ENCODE measurements at regions not wholly inside any gene's neighbourhood (a gene's known extent, or its start where the extent isn't known, plus 50 kb on each side); places are given as distances from the start of the nearest gene placed in this dataset.

GRCh38 chr3:117629505-117629904, 919.9 kb downstream of the TUSC7 start:
- Histone ChIP-seq H3K36me3 (replicated peaks; ENCODE audit: insufficient read depth, low read length) (no peaks in the 10 kb centered on the region), H3K4me2 (ENCODE audit: low read depth, low read length) (peak overlapping the region; percentile 63), H3K9me2 (replicated peaks; ENCODE audit: insufficient read depth, low read length) (no peaks in the 10 kb centered on the region), H3K9ac (ENCODE audit: low read length) (no peak overlapping the region), H3K79me2 (ENCODE audit: low read length) (no peaks in the 10 kb centered on the region), H3K9me3 (replicated peaks; ENCODE audit: insufficient read depth, low read length) (no peaks in the 10 kb centered on the region), H4K20me1 (ENCODE audit: insufficient read depth, low read length) (no peaks in the 10 kb centered on the region), H3K27me3 (replicated peaks; ENCODE audit: insufficient read depth, low read length) (no peaks in the 10 kb centered on the region), H3K4me1 (ENCODE audit: low read length) (peaks cover 73% of the 10 kb centered on the region), H2AFZ (ENCODE audit: low read length) (no peak overlapping the region), H3K4me3 (ENCODE audit: low read length) (peak overlapping the region; percentile 17), H3K27ac (ENCODE audit: low read length) (peak overlapping the region; percentile 88), H3F3A (ENCODE audit: insufficient read depth, low read length) (peaks cover 58% of the 10 kb centered on the region)
- DNase-seq = peak; percentile 15
- TF ChIP-seq, protein P1, sequence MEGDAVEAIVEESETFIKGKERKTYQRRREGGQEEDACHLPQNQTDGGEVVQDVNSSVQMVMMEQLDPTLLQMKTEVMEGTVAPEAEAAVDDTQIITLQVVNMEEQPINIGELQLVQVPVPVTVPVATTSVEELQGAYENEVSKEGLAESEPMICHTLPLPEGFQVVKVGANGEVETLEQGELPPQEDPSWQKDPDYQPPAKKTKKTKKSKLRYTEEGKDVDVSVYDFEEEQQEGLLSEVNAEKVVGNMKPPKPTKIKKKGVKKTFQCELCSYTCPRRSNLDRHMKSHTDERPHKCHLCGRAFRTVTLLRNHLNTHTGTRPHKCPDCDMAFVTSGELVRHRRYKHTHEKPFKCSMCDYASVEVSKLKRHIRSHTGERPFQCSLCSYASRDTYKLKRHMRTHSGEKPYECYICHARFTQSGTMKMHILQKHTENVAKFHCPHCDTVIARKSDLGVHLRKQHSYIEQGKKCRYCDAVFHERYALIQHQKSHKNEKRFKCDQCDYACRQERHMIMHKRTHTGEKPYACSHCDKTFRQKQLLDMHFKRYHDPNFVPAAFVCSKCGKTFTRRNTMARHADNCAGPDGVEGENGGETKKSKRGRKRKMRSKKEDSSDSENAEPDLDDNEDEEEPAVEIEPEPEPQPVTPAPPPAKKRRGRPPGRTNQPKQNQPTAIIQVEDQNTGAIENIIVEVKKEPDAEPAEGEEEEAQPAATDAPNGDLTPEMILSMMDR (IDR thresholded peaks at IDR 0.05; ENCODE audit: low read length) = no peak
- TF ChIP-seq EZH2phosphoT487 (IDR thresholded peaks at IDR 0.05; ENCODE audit: low read length) = no peak
- no peak for TF ChIP-seq EZH2 (optimal IDR thresholded peaks at IDR 0.05; ENCODE audit: low read depth, low read length)

GRCh38 chr3:117630469-117630868, 920.9 kb downstream of the TUSC7 start:
- Histone ChIP-seq H3K4me2 (ENCODE audit: low read depth, low read length) (peak overlapping the region; percentile 63), H4K20me1 (ENCODE audit: insufficient read depth, low read length) (no peaks in the 10 kb centered on the region), H3K4me1 (ENCODE audit: low read length) (peaks cover 73% of the 10 kb centered on the region), H3K4me3 (ENCODE audit: low read length) (no peak overlapping the region), H3K27me3 (replicated peaks; ENCODE audit: insufficient read depth, low read length) (no peaks in the 10 kb centered on the region), H2AFZ (ENCODE audit: low read length) (peak overlapping the region; percentile 29; the same call in 1 of the 2 replicates), H3K79me2 (ENCODE audit: low read length) (no peaks in the 10 kb centered on the region), H3F3A (ENCODE audit: insufficient read depth, low read length) (peaks cover 58% of the 10 kb centered on the region), H3K9me3 (replicated peaks; ENCODE audit: insufficient read depth, low read length) (no peaks in the 10 kb centered on the region), H3K27ac (ENCODE audit: low read length) (peak overlapping the region; percentile 88; the same call in 1 of the 2 replicates), H3K9ac (ENCODE audit: low read length) (no peak overlapping the region), H3K36me3 (replicated peaks; ENCODE audit: insufficient read depth, low read length) (no peaks in the 10 kb centered on the region), H3K9me2 (replicated peaks; ENCODE audit: insufficient read depth, low read length) (no peaks in the 10 kb centered on the region)
- TF ChIP-seq EZH2 (optimal IDR thresholded peaks at IDR 0.05; ENCODE audit: low read depth, low read length) = no peak
- TF ChIP-seq EZH2phosphoT487 (IDR thresholded peaks at IDR 0.05; ENCODE audit: low read length) = no peak
- TF ChIP-seq, protein P1 (IDR thresholded peaks at IDR 0.05; ENCODE audit: low read length) = no peak
- peak; percentile 53 for DNase-seq

DNA sequence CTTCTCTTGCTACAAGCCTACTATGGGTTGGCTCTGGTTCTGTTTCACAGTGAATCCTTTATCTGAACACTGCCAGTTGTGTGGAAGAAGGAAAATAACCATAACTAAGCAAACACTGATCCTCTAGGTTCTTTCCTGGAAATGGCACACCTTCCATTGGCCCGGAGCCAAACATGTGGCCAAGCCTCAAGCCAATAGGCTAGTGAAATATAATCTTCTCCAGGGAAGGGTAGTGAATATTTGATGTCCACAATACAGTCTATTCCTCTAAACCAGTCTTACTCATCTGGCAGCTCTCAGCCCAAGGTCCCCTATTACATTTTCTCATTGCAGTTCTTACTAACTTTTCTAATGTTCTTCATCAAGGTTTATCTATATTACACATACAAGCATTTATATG, 921.3 kb downstream of the TUSC7 start:
- peaks cover 73% of the 10 kb centered on the region for H3K4me1 ChIP-seq (ENCODE audit: low read length)
- H3K4me2 ChIP-seq (ENCODE audit: low read depth, low read length) = peak overlapping the region; percentile 63
- H3K9me2 ChIP-seq (replicated peaks; ENCODE audit: insufficient read depth, low read length) = no peaks in the 10 kb centered on the region
- H3K79me2 ChIP-seq (ENCODE audit: low read length) = no peaks in the 10 kb centered on the region
- no peaks in the 10 kb centered on the region for H3K36me3 ChIP-seq (replicated peaks; ENCODE audit: insufficient read depth, low read length)
- no peaks in the 10 kb centered on the region for H3K9me3 ChIP-seq (replicated peaks; ENCODE audit: insufficient read depth, low read length)
- peak overlapping the region; percentile 29; the same call in 1 of the 2 replicates for H2AFZ ChIP-seq (ENCODE audit: low read length)
- H4K20me1 ChIP-seq (ENCODE audit: insufficient read depth, low read length) = no peaks in the 10 kb centered on the region
- H3K27ac ChIP-seq (ENCODE audit: low read length) = peak overlapping the region; percentile 88; the same call in 1 of the 2 replicates
- no peaks in the 10 kb centered on the region for H3K27me3 ChIP-seq (replicated peaks; ENCODE audit: insufficient read depth, low read length)
- no peak overlapping the region for H3K9ac ChIP-seq (ENCODE audit: low read length)
- H3K4me3 ChIP-seq (ENCODE audit: low read length) = no peak overlapping the region
- peaks cover 58% of the 10 kb centered on the region for H3F3A ChIP-seq (ENCODE audit: insufficient read depth, low read length)
- TF ChIP-seq, protein P1 (IDR thresholded peaks at IDR 0.05; ENCODE audit: low read length) = no peak
- no peak for TF ChIP-seq EZH2 (optimal IDR thresholded peaks at IDR 0.05; ENCODE audit: low read depth, low read length)
- no peak for TF ChIP-seq EZH2phosphoT487 (IDR thresholded peaks at IDR 0.05; ENCODE audit: low read length)
- DNase-seq = no peak

Measured in MM.1S (cell line).